ENCODE measurements at regions not wholly inside any gene's neighbourhood (a gene's known extent, or its start where the extent isn't known, plus 50 kb on each side); places are given as distances from the start of the nearest gene placed in this dataset.
"Not testable (repeated sequence)": the region's sequence is repeated elsewhere in the genome, so short reads cannot be mapped to it uniquely, and the experiment has no call there.

DNA sequence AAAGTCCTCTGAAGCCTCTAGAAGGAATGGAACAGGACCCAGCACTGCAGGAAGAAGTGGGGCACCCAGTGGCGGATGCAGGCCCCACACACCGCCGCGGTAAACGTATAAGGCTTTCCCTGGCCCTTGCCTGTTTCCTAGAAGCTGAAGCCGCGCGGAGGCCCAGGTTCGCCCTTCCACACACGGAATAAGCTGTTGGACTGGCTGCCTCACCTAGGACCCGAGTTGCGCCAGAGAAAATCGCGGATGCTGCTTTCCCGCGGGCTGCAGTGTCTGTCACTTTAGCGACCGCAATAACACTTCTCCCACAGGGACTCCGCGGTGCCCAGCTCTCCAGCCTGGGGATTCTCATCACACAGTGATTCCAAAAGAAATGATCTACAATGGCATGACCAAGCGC lies 1736.9 kb downstream of the TP53TG3F start:
- DNase-seq (ENCODE audit: low read depth), result no peak

DNA sequence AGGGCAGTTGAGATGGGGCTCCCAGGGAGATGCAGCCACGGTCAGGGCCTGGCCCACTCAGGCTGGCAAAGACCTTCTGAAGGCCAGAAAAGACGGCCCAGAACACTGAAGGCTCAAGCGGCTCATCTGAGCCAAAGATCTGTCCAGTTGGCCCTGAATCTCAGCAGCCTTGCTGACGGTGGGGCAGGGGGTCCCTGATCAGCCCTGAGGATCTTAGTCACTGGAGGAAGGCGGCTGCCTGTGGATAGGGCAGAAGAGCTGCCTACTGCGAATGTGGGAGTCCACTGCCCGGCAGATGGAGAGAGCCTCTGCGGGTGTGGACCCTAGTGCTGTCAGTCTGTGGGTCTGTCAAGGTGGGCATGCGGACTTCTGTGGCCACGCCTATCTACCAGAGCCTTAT lies 1738.2 kb downstream of the TP53TG3F start:
- no peak for DNase-seq (ENCODE audit: low read depth)

DNA sequence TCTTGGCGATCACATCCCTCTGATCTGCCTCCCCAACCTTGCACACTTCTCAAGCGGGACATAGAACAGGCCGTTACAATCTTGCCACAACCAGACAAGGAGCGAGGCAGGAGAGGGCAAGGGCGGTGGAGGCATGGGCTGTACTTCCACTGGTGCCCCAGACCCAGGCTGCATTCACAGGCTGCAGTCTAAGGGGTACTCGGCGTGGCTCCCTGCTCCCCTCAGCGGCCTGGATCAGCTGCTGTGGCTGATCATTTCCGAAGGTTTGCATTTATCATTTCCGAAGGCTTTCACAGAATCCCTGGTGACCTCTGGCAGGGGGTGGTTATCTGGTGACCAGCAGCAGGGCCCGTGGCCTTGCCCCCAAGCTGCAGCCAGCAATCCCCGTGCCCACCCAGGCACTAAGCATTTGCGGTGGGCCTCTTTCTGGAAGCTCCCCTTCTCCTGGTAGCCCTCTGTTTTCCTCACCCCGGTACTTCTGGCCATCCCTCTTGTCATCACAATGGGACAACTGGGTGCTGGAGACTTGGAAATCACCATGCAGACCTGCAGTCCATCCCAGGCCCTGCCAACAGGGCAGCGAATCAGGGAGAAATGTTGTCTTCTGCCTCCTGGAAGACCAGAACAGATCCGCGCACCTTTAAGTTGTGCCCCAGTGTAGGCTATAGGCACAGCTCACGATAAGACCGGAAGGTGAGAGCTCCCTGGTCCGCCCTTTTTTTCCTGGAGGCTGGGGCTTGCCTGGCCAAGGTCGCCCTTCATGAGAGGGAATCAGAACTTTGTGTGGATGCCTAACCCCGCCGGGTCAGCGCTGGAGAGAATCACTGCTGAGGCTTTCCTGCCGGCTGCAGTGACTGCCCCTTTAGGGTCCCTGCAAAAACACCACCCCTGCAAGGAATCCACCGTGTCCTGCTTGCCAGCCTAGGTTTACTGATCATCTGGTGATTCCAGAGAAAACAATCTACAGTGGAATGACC lies 1739.1 kb downstream of the TP53TG3F start:
- no peak for DNase-seq (ENCODE audit: low read depth)

DNA sequence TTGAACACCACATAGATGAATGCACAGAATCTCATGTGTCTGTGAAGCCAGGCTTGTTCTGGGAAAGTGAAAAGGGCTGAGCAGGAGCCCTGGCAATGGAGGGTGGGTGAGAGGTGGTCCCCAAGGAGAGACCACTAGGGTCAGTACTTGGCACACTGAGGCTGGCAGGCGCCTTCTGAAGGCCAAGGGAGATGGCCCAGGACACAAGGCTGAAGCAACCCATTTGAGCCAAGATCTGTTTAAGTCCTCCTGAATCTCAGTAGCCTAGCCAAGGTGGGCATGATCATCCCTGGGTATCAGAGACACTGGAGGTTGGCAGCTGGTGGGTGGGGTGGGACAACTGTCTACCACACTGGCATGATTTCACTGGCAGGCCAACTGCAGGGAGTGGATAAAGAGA lies 1741.2 kb downstream of the TP53TG3F start:
- no peak for DNase-seq (ENCODE audit: low read depth)

DNA sequence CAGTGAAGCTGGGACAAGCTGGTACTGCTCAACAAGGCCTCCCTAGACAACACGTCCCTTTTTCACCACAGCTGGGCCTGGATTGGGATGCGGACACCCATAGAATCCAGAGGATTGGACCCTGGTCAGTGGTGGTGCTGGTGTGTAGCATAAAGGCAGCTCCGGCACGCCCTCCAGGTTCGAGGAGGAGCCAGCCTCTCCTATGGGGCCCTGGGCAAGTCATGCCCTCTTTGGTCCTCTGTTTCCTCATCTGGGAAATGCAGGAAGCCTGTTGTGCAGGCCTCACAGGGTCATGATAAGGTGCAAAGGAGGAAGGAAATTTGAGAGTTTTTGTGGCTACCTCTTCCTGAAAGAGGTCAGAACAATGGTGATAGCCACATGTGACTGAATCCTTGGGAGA lies 1741.7 kb downstream of the TP53TG3F start:
- no peak for DNase-seq (ENCODE audit: low read depth)

DNA sequence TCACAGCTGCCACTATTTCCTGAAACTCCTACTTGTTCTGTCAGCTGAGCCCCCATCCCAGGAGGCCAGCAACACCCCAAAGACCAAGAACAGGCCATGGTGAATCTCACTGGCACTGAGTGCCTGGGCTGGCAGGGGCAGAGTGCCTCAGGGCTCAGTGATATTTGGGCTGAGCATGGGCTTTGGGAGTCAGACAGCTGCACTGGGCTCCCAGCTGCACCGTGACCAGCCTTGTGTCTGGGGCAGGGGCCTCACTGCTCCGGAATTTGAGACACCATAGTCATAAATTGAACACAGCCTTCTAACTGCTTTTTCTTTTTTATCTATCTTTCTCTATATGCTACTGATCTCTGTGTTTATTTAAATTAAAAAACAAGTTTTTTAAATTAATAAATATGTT lies 1744.2 kb downstream of the TP53TG3F start:
- no peak for DNase-seq (ENCODE audit: low read depth)

DNA sequence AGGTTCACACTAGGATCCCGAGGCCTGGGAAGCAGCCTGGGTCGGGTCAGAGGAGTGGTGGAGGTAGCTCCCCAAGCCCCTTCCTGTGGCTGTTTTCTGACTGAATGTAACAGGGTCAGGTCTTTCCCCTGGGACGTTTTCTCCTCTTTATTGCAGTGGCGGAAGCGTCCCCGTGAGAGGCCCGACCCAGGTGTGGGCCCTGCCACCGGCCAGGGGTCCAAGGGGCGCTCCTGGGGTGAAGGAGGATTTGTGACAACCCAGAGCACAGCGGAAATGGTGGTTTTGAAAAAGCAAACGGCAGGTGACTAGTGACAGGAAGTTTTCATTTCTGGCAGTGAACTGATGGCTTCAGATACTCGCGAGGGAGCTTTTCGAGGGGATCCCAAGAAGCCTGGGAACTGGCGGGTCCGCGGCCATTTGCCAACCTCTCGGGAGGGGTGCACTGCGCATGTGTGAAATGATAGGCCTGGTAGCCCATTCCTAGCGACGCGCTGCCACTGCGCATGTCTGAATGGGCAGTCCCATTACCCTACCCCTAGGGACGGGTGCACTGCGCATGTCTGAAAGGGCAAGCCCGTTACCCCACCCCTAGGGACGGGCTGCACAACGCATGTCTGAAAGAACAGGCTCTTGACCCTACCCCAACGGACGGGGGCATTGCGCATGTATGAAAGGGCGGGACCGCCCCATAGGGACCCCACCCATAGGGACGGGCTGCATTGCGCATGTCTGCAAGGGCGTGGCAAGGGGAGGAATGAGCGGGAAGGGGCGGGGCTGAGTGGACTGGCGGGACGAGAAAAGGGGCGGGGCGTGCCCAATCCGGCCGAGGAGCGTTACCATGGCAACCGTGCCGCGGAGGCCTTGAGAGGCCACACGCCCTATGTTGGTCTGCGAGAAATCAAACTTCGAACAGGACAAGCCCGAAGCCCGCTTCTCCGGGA lies 1747.9 kb downstream of the TP53TG3F start:
- DNase-seq (ENCODE audit: low read depth), result no peak

DNA sequence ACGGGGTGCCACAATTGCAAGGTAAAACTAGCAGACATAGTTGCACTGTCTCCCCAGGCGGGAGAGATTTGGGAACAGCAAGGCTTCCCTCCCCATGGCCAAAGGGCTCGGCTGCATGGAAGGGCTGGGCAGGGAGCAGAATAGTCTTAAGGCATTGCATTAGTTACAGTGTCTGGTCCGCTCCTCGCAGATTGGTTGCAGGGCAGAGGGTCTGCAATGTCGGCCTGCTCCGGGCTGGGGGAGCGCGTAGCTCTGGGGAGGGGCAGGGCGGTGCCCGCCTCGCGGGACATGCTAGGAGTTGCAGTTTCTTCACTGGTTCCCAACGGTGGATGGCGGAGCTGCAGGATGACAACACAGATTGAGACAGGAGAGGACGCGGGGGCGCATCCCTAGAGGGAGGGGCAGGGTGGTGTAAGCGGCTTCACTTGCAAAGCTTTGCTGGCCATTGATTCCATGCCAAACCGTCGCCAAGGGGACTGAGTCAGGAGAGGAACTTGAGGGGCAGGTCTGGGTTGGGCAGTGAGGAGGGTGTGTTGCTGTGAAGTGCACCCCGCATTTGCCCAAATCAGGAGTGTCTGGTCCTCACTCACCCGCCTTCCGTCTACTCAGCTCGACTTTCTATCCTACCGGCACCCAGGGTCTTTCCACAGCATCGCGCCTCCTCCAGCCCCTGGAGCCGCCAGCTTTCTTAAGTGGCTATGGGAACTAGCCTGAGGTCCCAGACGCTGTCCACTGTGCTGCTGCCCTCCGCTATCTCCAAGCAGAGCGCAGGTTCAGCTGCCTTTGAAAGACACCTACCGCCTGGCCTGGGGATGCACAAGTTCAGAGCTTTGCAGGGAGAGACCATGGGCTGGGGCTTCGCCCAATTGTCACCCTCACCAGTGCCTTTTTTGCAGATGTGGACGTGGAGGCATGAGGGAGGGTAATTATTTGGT lies 1748.9 kb downstream of the TP53TG3F start:
- no peak for DNase-seq (ENCODE audit: low read depth)

DNA sequence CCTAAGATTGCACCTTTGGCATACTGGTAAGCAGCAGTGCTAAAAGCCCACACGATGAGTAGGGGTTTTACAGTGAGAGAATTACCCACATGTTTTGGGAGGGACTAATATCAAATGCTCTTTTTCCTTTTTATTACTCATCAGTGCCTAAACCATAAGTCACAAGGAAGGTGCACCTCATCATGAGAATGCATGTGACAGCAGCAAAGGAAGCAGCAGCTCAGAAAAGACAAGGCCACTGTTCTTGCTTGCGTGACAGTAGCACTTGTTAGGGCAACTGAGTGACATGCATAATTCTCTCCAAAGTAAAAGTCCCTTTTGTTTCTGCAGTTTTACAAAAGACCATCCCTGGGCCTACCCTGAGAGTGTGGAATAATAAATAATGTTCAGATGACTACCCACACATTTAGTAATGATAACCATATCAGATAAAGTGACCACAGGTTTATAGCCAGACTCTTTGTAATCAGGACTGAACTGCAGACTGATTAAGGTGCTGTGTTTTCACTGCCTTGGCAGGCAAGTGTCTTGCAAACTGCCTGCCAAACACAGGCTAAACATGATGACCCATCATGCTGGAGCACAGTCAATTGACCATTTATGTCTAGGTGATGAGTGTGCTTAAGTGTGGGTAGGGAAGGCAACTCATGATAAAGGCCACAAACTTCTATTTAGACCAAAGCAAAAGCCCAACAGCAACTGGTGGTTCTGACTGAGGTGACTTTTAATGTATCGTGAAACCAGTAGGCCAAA lies 1751.4 kb downstream of the TP53TG3F start:
- no peak for DNase-seq (ENCODE audit: low read depth)

DNA sequence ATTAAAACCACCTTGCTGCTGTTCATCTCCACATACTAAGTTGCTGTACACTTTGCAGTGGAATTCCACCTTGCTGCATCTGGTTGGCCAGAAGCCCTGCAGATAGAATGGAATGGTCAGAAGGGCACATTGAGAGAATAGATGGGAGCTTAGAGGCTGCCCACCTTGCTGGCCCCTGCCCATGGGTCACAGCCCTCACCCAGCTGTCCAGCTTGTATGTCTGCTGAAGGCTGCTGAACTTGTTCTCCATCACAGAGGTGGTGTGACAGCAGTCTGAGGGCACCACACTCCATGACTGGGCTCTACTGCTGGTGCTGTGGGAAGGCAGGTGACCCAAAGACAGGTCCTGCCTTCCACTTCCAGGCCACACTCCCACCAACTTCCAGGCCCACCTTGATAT lies 1755.4 kb downstream of the TP53TG3F start:
- no peak for DNase-seq (ENCODE audit: low read depth)

DNA sequence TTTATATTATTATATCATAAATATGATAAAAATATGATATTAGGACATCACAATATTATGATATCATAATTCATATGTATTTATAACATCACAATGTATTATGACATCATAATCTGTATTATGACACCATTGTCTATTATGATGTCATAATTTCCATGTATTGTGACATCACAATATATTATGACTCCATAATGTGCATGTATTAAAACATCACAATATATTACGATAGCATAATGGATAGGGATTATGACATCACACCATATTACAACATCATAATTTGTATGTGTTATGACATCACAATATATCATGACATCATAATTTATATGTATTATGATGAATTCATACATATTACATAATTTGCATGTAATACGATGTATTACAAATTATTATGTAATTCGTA lies 1755.9 kb downstream of the TP53TG3F start:
- no peak for DNase-seq (ENCODE audit: low read depth)

DNA sequence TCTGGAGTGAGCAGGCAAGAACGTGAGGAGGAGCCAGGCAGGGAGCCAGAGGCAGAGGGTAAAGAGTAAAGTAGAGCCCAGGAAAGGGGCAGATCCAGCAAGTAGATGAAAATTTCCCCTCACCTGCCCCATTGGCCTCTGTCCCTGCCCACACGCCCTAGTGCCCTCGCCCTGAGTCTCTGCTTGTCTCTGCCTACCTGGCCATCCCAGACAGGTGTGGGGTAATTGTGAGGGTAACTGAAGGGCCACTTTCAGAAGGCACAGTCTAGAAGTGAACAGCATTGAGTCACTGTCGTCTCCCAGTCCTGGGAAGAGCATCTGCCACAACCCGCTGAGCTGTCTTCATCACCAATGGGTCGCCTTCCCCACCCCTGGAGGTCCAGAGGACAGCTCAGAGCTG lies 1756.8 kb downstream of the TP53TG3F start:
- DNase-seq (ENCODE audit: low read depth), result not testable (repeated sequence)

DNA sequence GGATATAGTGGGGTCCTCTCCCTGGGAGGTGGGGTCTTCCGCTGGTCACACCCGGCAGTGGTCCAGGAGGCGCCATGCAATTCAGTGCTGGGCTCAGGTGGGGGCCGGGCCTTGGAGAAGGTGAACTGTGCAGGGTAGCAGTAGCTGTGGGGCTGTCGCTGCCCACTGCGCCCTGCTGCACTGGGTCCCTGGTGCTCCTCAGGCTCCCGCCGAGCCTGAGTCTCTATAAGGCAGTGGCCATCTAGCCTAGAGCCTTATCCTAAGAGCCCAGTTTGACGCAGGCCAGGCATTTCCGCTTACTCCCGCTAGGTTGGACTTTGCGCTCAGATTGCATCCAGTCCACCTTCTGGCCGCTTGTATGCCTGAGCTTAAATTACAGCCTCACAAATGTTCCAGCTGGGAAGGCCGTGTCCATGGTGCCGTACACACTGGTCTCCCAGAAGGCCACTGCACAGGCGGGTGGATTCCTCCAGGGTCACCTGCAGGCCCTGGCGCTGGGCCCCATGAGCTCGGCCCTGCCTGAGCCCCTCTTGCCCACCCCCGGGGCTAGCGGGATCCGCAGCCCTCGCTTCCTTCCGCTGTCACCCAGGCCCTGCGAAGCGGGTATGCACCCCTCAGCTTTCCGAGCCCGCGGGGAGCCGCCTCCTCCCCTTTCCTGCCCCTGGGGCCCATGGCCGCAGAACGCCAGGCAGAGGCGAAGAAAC lies 1762.2 kb downstream of the TP53TG3F start:
- no peak for DNase-seq (ENCODE audit: low read depth)

DNA sequence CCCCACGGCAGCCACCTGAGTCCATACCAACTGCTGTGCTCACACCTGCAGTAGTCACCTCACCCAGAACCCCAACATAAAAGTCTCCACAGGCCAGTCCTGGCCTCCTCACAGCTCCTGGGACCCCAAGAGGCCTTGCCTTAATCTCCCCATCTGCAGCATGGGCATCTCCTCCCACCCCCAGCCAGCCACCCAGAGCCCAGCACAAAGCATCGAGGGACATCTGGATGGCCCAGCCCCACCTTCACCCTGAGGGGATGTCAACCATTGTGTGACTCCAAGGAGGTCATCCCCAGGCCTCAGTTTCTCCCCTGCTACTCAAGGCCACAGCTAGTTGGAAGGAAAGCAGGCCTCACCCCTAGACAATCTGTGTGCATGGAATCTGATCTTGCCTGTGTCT lies 1775.3 kb downstream of the TP53TG3F start:
- DNase-seq (ENCODE audit: low read depth), result no peak

DNA sequence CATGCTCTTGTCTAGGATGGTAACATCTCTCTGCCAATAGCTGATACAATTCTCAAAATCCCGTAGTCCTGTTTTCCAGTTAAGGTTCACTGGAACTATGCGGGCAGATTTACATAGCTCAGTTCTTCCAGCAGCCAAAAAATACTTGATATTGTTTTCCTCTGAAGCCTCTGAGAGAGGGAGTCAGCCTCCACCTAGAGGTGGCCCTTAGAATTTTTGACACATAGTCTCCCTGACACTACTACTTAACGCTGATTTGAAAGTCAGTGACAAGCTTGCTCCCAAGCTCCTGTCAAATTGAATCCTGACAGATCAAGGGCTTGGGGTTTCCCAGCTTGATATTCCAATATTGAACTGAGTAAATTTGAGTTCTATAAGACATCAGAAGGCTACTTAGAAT lies 1780.1 kb downstream of the TP53TG3F start:
- DNase-seq (ENCODE audit: low read depth), result no peak

DNA sequence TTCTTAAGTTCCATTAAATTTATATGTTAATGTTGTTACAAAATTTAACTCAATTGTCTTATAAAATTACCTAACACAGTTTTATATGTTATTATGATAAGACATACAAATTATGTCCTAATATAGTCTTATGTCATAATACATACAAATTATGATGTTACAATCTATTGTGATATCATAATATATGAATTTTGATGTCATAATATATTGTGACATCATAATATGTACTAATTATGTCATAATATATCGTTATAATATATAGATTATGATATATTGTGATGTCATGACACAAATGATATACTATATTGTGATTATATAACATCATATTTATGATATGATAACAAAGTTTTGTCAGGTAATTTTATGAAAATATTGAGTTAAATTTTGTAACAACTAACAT lies 1789.6 kb downstream of the TP53TG3F start:
- DNase-seq (ENCODE audit: low read depth), result no peak

DNA sequence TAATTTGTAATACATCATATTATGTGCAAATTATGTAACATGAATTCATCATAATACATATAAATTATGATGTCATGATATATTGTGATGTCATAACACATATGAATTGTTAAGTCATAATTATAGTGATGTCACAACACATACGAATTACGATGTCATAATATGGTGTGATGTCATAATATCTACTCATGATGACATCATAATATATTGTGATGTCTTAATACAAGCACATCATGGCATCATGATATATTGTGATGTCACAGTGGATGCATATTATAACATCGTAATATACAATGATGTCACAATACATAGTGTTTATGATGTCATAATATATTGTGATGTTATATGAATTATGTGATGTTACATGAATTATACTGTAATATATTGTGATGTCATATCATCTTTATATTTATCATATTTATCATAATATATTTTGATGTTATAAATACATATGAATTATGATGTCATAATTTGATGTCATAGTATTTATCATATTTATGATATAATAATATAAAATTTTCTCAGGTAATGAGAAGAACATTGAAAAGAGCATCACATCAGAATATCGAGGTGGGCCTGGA lies 1793.0 kb downstream of the TP53TG3F start:
- no peak for DNase-seq (ENCODE audit: low read depth)

DNA sequence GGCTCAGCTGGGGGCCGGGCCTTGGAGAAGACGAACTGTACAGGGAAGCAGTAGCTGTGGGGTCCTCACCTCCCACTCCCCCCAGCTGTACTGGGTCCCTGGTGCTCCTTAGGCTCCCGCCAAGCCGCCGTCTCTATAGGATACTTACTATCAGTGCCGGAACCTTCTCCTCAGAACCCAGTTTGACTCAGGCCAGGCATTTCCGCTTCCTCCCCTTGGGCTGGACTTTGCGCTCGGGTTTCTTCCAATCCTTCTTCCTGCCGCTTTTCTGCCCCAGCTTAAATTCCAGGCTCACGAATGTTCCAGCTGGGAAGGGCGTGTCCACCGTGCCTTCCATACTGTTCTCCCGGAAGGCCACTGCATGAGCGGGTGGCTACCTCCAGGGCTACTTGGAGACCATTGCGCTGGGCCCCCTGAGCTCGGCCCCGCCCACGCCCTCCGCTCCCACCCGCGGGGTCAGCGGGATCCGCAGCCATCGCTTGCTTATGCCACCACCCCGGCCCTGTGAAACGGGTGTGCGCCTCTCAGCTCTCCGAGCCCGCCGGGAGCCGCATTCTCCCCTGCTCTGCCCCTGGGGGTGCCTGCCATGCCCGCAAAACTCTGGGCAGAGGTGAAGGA lies 1795.9 kb downstream of the TP53TG3F start:
- no peak for DNase-seq (ENCODE audit: low read depth)

DNA sequence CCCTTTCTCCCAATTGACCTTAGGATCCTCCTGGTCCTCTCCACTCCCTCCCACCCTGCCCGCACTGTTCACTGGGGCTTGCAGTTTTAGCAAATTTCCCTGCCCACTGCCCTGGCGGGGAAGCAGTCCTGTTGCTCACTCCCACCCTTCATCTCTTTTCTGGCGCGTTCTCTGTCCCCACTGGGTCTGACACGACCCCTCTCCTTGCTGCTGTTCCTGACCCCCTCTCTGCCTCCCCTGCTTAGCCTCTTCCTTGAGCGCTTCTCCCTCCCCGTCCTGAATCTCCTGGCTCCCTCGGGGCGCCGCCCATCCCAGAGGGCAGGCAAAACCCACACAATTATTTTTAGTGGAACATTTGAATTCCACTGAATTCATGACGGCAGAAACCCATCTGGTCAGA lies 1796.4 kb downstream of the TP53TG3F start:
- no peak for DNase-seq (ENCODE audit: low read depth)

DNA sequence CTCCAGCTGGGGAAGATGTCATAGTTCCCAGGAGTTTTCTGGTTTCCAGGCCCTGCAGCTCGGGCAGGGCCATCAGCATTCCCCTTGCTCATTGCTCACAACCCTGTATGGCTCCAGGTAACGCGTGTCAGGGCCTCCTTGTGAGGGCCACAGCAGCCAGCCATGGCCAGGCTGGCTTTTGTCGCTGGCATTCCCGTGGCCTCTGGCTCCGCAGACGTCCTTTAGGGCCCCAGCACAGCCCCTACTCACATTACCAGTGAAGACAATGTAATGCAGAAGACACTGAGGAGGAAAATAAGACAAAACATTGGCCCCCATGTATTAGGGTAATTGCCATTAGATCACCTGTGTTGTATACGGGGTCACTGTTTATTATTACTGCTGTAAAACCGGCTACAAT lies 1799.0 kb downstream of the TP53TG3F start:
- DNase-seq (ENCODE audit: low read depth), result no peak
